DOHH2 (cell line): ENCODE measurements at regions not wholly inside any gene's neighbourhood (a gene's known extent, or its start where the extent isn't known, plus 50 kb on each side); places are given as distances from the start of the nearest gene placed in this dataset.

ENCODE experiments used
- H3F3A ChIP-seq: fragments of 200-600 bp; sonication (generic), shearing (Covaris generic); 2 replicates; pipeline ENCODE4 v1.6.0; 2016; ENCODE audit warnings: antibody characterized with exemption, mild to moderate bottlenecking; ENCODE audit not compliant: control insufficient read depth, insufficient read depth
- H3K27ac ChIP-seq: fragments of 200-600 bp; sonication (generic); 2 replicates; pipeline ENCODE4 v1.5.1; 2014; ENCODE audit warnings: low read depth, mild to moderate bottlenecking, low read length, moderate library complexity
- H3K27me3 ChIP-seq: fragments of 200-600 bp; sonication (generic); 2 replicates; pipeline ENCODE4 v1.6.1; 2014; ENCODE audit warnings: mild to moderate bottlenecking, low read length, mixed read lengths; ENCODE audit not compliant: control insufficient read depth
- H3K36me3 ChIP-seq: fragments of 200-600 bp; sonication (generic); 2 replicates; pipeline ENCODE4 v1.6.1; 2014; ENCODE audit warnings: mild to moderate bottlenecking, low read length, moderate library complexity, mixed read lengths; ENCODE audit not compliant: control insufficient read depth
- H3K4me1 ChIP-seq: fragments of 200-600 bp; sonication (generic); 2 replicates; pipeline ENCODE4 v1.6.1; 2014; ENCODE audit warnings: mild to moderate bottlenecking, low read length, mixed read lengths; ENCODE audit not compliant: control insufficient read depth
- H3K4me2 ChIP-seq: fragments of 200-600 bp; sonication (generic); 2 replicates; pipeline ENCODE4 v1.6.0; 2014; ENCODE audit warnings: mild to moderate bottlenecking, low read length, moderate library complexity
- H3K4me3 ChIP-seq: fragments of 200-600 bp; sonication (generic); 2 replicates; pipeline ENCODE4 v1.5.1; 2014; ENCODE audit warnings: mild to moderate bottlenecking, low read length, mixed read lengths
- H3K79me2 ChIP-seq: fragments of 200-600 bp; sonication (generic); 2 replicates; pipeline ENCODE4 v1.6.1; 2014; ENCODE audit warnings: mild to moderate bottlenecking, low read length, mixed read lengths; ENCODE audit not compliant: control insufficient read depth
- H3K9me2 ChIP-seq: fragments of 200-600 bp; sonication (generic); replicated peaks from 2 replicates; pipeline ENCODE4 v1.6.1; 2014; ENCODE audit warnings: mild to moderate bottlenecking, low read length, mixed read lengths; ENCODE audit not compliant: control insufficient read depth
- H3K9me3 ChIP-seq: fragments of 200-600 bp; sonication (generic); 2 replicates; pipeline ENCODE4 v1.6.1; 2014; ENCODE audit warnings: antibody characterized with exemption, low read length, mixed read lengths; ENCODE audit not compliant: control insufficient read depth, insufficient read depth
- H4K20me1 ChIP-seq: fragments of 200-600 bp; sonication (generic); 2 replicates; pipeline ENCODE4 v1.6.0; 2014; ENCODE audit warnings: low read depth, mild to moderate bottlenecking, antibody characterized with exemption, low read length, moderate library complexity; ENCODE audit not compliant: control insufficient read depth, insufficient read depth
- CTCF ChIP-seq: fragments of 200-600 bp; sonication (generic); IDR thresholded peaks from one replicate; pipeline ENCODE4 v1.5.1; 2014; ENCODE audit warnings: antibody characterized with exemption, mild to moderate bottlenecking, low read depth, low read length; ENCODE audit not compliant: poor library complexity, severe bottlenecking
- EZH2phosphoT487 ChIP-seq: fragments of 200-600 bp; sonication (generic); IDR thresholded peaks from 2 replicates; pipeline ENCODE4 v1.6.1; 2017; ENCODE audit warnings: borderline replicate concordance, mild to moderate bottlenecking, antibody characterized with exemption, low read length, moderate library complexity, mixed read lengths

DNA sequence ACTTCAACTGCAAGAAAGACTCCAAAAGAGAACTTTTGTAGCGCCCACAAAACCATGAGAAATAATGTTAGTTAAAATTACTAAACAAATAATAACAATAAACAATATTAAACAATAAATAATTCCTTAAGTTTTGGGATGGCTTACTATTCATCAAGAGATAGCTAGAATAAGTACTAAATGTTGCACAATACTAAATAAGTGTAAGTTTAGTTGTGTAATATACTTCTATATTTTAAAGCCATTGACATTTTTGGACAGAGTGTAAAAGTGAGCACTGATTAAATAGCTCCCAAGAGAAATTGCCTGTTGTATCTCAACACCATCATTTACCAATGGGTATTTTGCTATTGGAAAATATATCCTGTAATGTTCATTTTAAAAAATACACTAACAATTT is 166.7 kb downstream of the ALG10 start:
- H3K79me2 ChIP-seq, result no peaks in the 10 kb centered on the region
- no peak overlapping the region for H3K4me2 ChIP-seq
- no peaks in the 10 kb centered on the region for H3K9me3 ChIP-seq
- H3K27me3 ChIP-seq, result no peaks in the 10 kb centered on the region
- H3K4me3 ChIP-seq, result no peak overlapping the region
- no peaks in the 10 kb centered on the region for H3F3A ChIP-seq
- no peaks in the 10 kb centered on the region for H3K9me2 ChIP-seq
- H3K27ac ChIP-seq, result no peak overlapping the region
- H3K4me1 ChIP-seq, result peaks cover 21% of the 10 kb centered on the region
- TF ChIP-seq CTCF (no peak), EZH2phosphoT487 (no peak)
- no peaks in the 10 kb centered on the region for H4K20me1 ChIP-seq
- H3K36me3 ChIP-seq, result no peaks in the 10 kb centered on the region

GRCh38 chr12:34190054-34190453 is 167.8 kb downstream of the ALG10 start:
- Histone ChIP-seq H3K4me2 (peak overlapping the region; percentile 27), H3K79me2 (no peaks in the 10 kb centered on the region), H3K9me2 (no peaks in the 10 kb centered on the region), H3K27me3 (no peaks in the 10 kb centered on the region), H3K36me3 (no peaks in the 10 kb centered on the region), H3F3A (no peaks in the 10 kb centered on the region), H3K4me3 (peak overlapping the region; percentile 2; the same call in 1 of the 2 replicates), H3K27ac (0 out of 2 replicates have a peak overlapping the region, but pooled peaks have one; percentile 4), H4K20me1 (no peaks in the 10 kb centered on the region), H3K4me1 (peaks cover 21% of the 10 kb centered on the region), H3K9me3 (no peaks in the 10 kb centered on the region)
- TF ChIP-seq EZH2phosphoT487 (no peak), CTCF (no peak)

- Histone ChIP-seq H3K27ac (no peak overlapping the region), H3K9me3 (no peaks in the 10 kb centered on the region), H3F3A (no peaks in the 10 kb centered on the region), H3K4me2 (no peak overlapping the region), H3K4me1 (no peaks in the 10 kb centered on the region), H3K79me2 (no peaks in the 10 kb centered on the region), H3K36me3 (no peaks in the 10 kb centered on the region), H4K20me1 (no peaks in the 10 kb centered on the region), H3K27me3 (no peaks in the 10 kb centered on the region), H3K9me2 (no peaks in the 10 kb centered on the region), H3K4me3 (no peak overlapping the region)
- TF ChIP-seq CTCF (no peak), EZH2phosphoT487 (no peak)
Measured at GRCh38 chr12:34198924-34199323, 176.6 kb downstream of the ALG10 start.
